GM12878 (cell line): ENCODE measurements at regions not wholly inside any gene's neighbourhood (a gene's known extent, or its start where the extent isn't known, plus 50 kb on each side); places are given as distances from the start of the nearest gene placed in this dataset.

Experiments used
- ATAC-seq: fragments of 200-7000 bp; cut with Tn5 transposase; 3 replicates; pipeline ENCODE4 v1.9.1; 2020; ENCODE audit warnings: mild to moderate bottlenecking, moderate library complexity
- BruUV-seq: library from RNA; stranded (reverse); fragments of 400-500 nt; replicated peaks from 2 replicates; lab custom pipeline; 2021; lab: Mats Ljungman, UMichigan
- CTCF ChIA-PET: fragments of 300-600 bp; sonication (Branson Sonifier 250); formaldehyde crosslinking; extraction: SDS; loops from one replicate; lab custom pipeline; 2021; ENCODE audit warnings: inconsistent platforms; lab: Yijun Ruan, JAX
- POLR2A ChIA-PET: fragments of 350-600 bp; formaldehyde crosslinking; extraction: SDS; loops from one replicate; lab custom pipeline; 2021; ENCODE audit warnings: inconsistent platforms; lab: Charles Lee
- RAD21 ChIA-PET: fragments of 300-600 bp; sonication (Branson Sonifier 250); formaldehyde crosslinking; loops from one replicate; lab custom pipeline; 2023; ENCODE audit warnings: antibody characterized with exemption; ENCODE audit not compliant: unreplicated experiment; lab: Charles Lee
- SMC1A ChIA-PET: fragments of 300-600 bp; sonication (Branson Sonifier 250); formaldehyde crosslinking; loops from one replicate; lab custom pipeline; 2023; ENCODE audit not compliant: unreplicated experiment, uncharacterized antibody; lab: Charles Lee
- DNase-seq: peaks from one replicate; pipeline ENCODE4 v3.0.0-alpha.2; 2011; ENCODE audit warnings: low read depth, low spot score
- FAIRE-seq: peaks from 3 replicates; lab custom pipeline; 2011; peaks lifted over from hg19 to GRCh38; lab: Jason Lieb, UNC
- H2AFZ ChIP-seq: 2 replicates; pipeline ENCODE4 v1.6.0; 2011; ENCODE audit warnings: low read depth, low read length, control low read depth; ENCODE audit not compliant: control insufficient read depth
- H3K27ac ChIP-seq: 2 replicates; pipeline ENCODE4 v1.5.1; 2011; ENCODE audit warnings: control low read depth; ENCODE audit not compliant: control insufficient read depth, insufficient read depth
- H3K27me3 ChIP-seq, 2 experiments: replicated peaks in 1 of 2; 2 replicates each; pipeline versions ENCODE4 v1.6.0 to v1.6.1; 2011; ENCODE audit warnings: low read length in 1 of 2; ENCODE audit not compliant: control insufficient read depth in 2 of 2, insufficient read depth in 2 of 2
- H3K36me3 ChIP-seq, 2 experiments: 2 replicates each; pipeline ENCODE4 v1.5.1; 2011; ENCODE audit warnings: low read length in 1 of 2; ENCODE audit not compliant: control insufficient read depth in 2 of 2, insufficient read depth in 2 of 2
- H3K4me1 ChIP-seq: 2 replicates; pipeline ENCODE4 v1.6.1; 2011; ENCODE audit warnings: mild to moderate bottlenecking, low read length, moderate library complexity, mixed read lengths; ENCODE audit not compliant: control insufficient read depth, insufficient read depth
- H3K4me2 ChIP-seq: 2 replicates; pipeline ENCODE4 v1.6.0; 2011; ENCODE audit warnings: control low read depth; ENCODE audit not compliant: control insufficient read depth, insufficient read depth
- H3K4me3 ChIP-seq: fragments of 200-600 bp; sonication (generic); 2 replicates; pipeline ENCODE4 v1.5.1; 2016
- H3K79me2 ChIP-seq: 2 replicates; pipeline ENCODE4 v1.6.0; 2011; ENCODE audit warnings: low read length; ENCODE audit not compliant: control insufficient read depth, insufficient read depth
- H3K9ac ChIP-seq: 2 replicates; pipeline ENCODE4 v1.8.0; 2011; ENCODE audit warnings: low read length, control low read depth, mixed read lengths; ENCODE audit not compliant: control insufficient read depth, insufficient read depth
- H3K9me3 ChIP-seq: replicated peaks from 3 replicates; pipeline ENCODE4 v1.5.1; 2011; ENCODE audit warnings: mild to moderate bottlenecking, low read length; ENCODE audit not compliant: control insufficient read depth, insufficient read depth
- H4K20me1 ChIP-seq: 2 replicates; pipeline ENCODE4 v1.6.0; 2011; ENCODE audit not compliant: control insufficient read depth, insufficient read depth
- BCL3 ChIP-seq: IDR thresholded peaks from 2 replicates; pipeline ENCODE4 v1.6.1; 2011; ENCODE audit warnings: borderline replicate concordance, low read depth, mild to moderate bottlenecking, moderate library complexity, low read length; ENCODE audit not compliant: insufficient read depth, poor library complexity, severe bottlenecking
- CHD2 ChIP-seq: IDR thresholded peaks from 2 replicates; pipeline ENCODE4 v1.6.1; 2011; ENCODE audit warnings: low read depth, low read length, improper control_type of control experiment, borderline replicate concordance
- ETV6 ChIP-seq, 2 experiments: fragments of 450-650 bp in 1 of 2; IDR thresholded peaks in 1 of 2; conservative IDR thresholded peaks in 1 of 2; 2 replicates each; pipeline ENCODE4 v1.6.1; 2014; ENCODE audit warnings: antibody characterized with exemption in 1 of 2, borderline replicate concordance in 1 of 2, low read depth in 1 of 2, mild to moderate bottlenecking in 1 of 2, moderate library complexity in 1 of 2
- JUND ChIP-seq: IDR thresholded peaks from 2 replicates; pipeline ENCODE4 v1.6.1; 2012; ENCODE audit warnings: low read depth, mild to moderate bottlenecking, low read length, improper control_type of control experiment, moderate library complexity
- MTA2 ChIP-seq: fragments of 450-650 bp; IDR thresholded peaks from 2 replicates; pipeline ENCODE4 v1.6.1; 2016; ENCODE audit warnings: low read depth, mild to moderate bottlenecking, moderate library complexity
- NR2F1 ChIP-seq: fragments of 450-650 bp; conservative IDR thresholded peaks from 2 replicates; pipeline ENCODE4 v1.6.1; 2017; ENCODE audit warnings: mild to moderate bottlenecking
- POLR2A ChIP-seq: IDR thresholded peaks from 2 replicates; pipeline ENCODE4 v1.6.1; 2011; ENCODE audit warnings: low read depth, mild to moderate bottlenecking, low read length
- REST ChIP-seq: IDR thresholded peaks from 2 replicates; pipeline ENCODE4 v1.6.1; 2012; ENCODE audit warnings: mild to moderate bottlenecking, low read depth, low read length
- RFX5 ChIP-seq: IDR thresholded peaks from 2 replicates; pipeline ENCODE4 v1.6.1; 2011; ENCODE audit warnings: low read depth, low read length, improper control_type of control experiment
- SMAD1 ChIP-seq: fragments of 450-650 bp; IDR thresholded peaks from 2 replicates; pipeline ENCODE4 v1.6.1; 2018; ENCODE audit warnings: mild to moderate bottlenecking, low read depth; ENCODE audit not compliant: partially characterized antibody
- SMC3 ChIP-seq: IDR thresholded peaks from 2 replicates; pipeline ENCODE4 v1.6.1; 2011; ENCODE audit warnings: low read length, improper control_type of control experiment, borderline replicate concordance
- SP1 ChIP-seq: IDR thresholded peaks from one replicate; pipeline ENCODE4 v1.6.1; 2011; ENCODE audit warnings: low read depth, low read length
- SRF ChIP-seq, 2 experiments: IDR thresholded peaks; 2 replicates each; pipeline ENCODE4 v1.6.1; 2011; ENCODE audit warnings: low read depth in 2 of 2, low read length in 2 of 2, mild to moderate bottlenecking in 1 of 2, moderate library complexity in 1 of 2
- STAT1 ChIP-seq: fragments of 450-650 bp; conservative IDR thresholded peaks from 2 replicates; pipeline ENCODE4 v1.6.1; 2014; ENCODE audit warnings: antibody characterized with exemption, mild to moderate bottlenecking
- TCF3 ChIP-seq: IDR thresholded peaks from 2 replicates; pipeline ENCODE4 v1.6.1; 2012; ENCODE audit warnings: low read depth, mild to moderate bottlenecking, low read length, borderline replicate concordance; ENCODE audit not compliant: insufficient read depth
- YBX1 ChIP-seq: fragments of 450-650 bp; IDR thresholded peaks from 2 replicates; pipeline ENCODE4 v1.6.1; 2016; ENCODE audit warnings: antibody characterized with exemption
- WGBS: methylation state at CpG from one replicate; pipeline ENCODE4 v1.1.6; 2016; ENCODE audit warnings: low lambda C conversion rate; ENCODE audit not compliant: insufficient replicate concordance, insufficient coverage; ENCODE audit errors: missing lambda C conversion rate; 5-methylcytosine and 5-hydroxymethylcytosine counted together
- in situ Hi-C: fragments of 300-500 bp; cut with MboI; formaldehyde crosslinking; loops from 9 replicates; pipeline ENCODE4 v1.14.3; 2018; ENCODE audit warnings: mixed read lengths
- intact Hi-C: fragments of 100-400 bp; cut with micrococcal nuclease; formaldehyde crosslinking; loops from one replicate; pipeline ENCODE4 v1.14.2; 2022; ENCODE audit not compliant: unreplicated experiment

- Histone ChIP-seq H3K4me1 (no peaks in the 10 kb centered on the region), H3K79me2 (no peaks in the 10 kb centered on the region), H3K4me3 (no peak overlapping the region), H4K20me1 (no peaks in the 10 kb centered on the region), H3K27ac (no peak overlapping the region), H3K27me3 (no peaks in the 10 kb centered on the region), H2AFZ (no peak overlapping the region), H3K9ac (no peak overlapping the region)
- ChIA-PET SMC1A (no interaction called here), RAD21 (no interaction called here), CTCF (no interaction called here), POLR2A (no interaction called here)
- no peak for FAIRE-seq
- 10% methylated on average over 4 of the region's 4 CpGs for WGBS
- no peak for ATAC-seq
- intact Hi-C loops (no loop called here), in situ Hi-C loops (no loop called here)
- no peak for DNase-seq
- TF ChIP-seq SRF (IDR thresholded peaks at IDR 0.05; ENCODE audit: low read depth in 2 of 2, low read length in 2 of 2) (no peak), POLR2A (no peak), TCF3 (no peak), YBX1 (no peak), NR2F1 (no peak), RFX5 (no peak), SMC3 (no peak), BCL3 (no peak), CHD2 (no peak), SMAD1 (no peak), SP1 (no peak), ETV6 (conservative IDR thresholded peaks at IDR 0.05 in 1 of 2, IDR thresholded peaks at IDR 0.05 in 1 of 2; ENCODE audit: borderline replicate concordance in 1 of 2, low read depth in 1 of 2) (no peak), MTA2 (no peak), REST (no peak), JUND (no peak), STAT1 (no peak)
- TF ChIP-seq, all 136 proteins: peak for 0
- BruUV-seq = no TSS peak
- H3K36me3 ChIP-seq = no peaks in the 10 kb centered on the region
- H3K4me2 ChIP-seq = no peak overlapping the region
- H3K9me3 ChIP-seq = no peaks in the 10 kb centered on the region
Measured at GRCh38 chr12:89101440-89101839, 250.9 kb downstream of the DUSP6 start.
